GM21619 (cell line): ENCODE measurements at regions not wholly inside any gene's neighbourhood (a gene's known extent, or its start where the extent isn't known, plus 50 kb on each side); places are given as distances from the start of the nearest gene placed in this dataset.

ENCODE experiments used
- ATAC-seq: cut with Tn5 transposase; IDR thresholded peaks from one replicate; pipeline ENCODE4 v1.9.1; 2021; ENCODE audit not compliant: unreplicated experiment

DNA sequence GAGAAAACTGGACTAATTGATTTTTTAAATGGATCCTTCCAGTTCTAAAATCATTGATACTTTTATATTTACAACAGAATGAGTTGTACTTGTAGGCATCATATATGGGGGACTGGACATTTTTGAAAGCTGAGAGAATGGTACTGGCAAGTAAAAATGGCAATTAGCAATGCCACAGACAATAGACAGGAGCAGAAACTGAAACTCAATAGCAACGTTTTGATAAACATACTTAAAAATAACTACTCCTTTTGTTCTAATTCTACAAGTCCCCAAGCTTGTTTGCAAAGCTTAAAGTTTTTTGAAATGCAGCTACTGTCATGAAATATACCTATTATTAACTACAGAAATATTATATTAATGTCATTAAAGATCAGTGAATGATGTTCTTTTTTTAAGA lies 52.8 kb upstream of the FBXL7 start:
- ATAC-seq: no peak

DNA sequence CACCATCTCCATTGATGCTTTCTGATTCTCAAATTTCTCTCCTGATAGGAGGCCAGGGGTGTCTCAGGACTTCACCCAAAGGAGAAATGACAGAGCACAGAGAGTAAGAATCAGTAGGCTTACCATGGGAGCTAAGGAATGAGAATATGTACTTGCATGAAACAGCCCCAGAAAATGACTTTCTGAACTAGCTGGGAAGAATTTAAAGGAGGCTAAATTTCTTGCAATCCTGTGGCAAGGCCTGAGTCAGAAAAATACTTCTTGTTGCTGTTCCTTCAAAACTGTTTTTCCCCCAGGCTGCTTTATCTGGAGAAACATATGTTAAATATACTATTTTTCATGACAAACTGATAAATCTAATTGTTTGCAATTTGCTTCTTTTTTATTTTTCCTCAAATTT lies 53.4 kb upstream of the FBXL7 start:
- no peak for ATAC-seq

DNA sequence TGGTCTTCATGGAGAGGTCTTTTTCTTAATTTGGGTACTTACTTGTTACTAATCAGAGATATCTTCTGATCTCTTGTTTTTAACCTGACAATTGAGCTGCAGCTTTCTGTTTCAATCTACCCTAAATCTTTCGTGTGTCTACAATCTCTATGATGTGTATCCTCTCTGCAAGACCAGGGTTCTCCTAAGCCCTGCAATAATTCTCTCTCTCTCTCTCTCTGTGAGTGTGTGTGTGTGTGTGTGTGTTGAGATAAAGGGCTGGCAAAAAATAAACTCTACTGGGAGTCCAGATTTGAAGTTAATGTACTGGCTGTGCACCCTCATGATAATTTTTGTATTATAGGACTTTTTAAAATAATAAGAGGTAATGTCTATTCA lies 57.8 kb upstream of the FBXL7 start:
- no peak for ATAC-seq

DNA sequence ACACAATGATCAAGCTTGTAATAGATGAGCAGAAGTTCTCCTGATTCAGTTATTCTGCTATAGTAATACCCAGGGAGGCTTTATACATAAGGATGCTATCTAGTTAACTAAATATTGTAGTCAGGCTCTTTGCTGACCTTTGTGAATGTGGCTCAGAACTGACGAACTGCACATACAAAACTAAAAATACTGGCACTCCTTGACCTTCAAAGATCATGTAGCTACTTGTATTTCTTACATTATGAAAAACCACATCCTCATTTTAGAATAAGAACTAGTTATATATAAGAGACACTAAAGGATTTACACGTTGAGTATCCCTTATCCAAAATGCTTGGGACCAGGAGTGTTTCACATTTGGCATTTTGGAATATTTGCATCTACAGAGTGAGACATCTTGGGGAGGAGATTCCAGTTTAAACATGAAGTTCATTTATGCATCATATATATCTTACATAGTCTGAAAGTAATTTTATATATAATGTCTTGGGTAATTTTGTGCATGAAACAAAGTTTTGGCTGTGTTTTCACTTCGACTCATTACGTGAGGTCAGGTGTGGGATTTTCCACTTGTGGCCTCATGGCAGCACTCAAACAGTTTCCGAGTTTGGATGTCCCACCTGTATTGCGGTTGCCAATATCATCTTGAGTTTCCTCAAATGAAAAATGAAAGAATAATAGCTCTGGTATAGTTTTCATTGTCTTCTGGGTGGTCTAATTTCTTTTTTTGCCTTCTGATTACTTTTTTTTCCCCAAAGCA lies 58.4 kb upstream of the FBXL7 start:
- ATAC-seq: no peak

DNA sequence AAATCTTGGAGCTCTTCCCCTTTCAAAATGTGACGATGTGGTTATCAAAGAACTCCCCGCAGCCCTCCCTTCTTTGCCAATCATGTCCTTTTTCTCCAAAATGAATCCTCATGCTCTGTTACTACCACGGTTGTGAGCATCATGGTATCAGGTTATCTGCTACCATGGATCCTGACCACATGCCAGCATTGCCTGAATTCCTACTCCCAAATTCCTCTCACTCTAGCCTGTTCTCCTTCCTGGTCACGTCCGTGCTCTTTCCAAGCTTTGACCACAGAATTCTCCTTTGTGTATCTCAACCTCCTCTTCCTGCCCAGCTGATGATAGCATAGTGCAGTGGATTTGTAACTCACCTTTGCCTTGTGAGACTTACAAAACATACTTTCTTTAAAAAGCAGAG lies 59.5 kb upstream of the FBXL7 start:
- no peak for ATAC-seq

DNA sequence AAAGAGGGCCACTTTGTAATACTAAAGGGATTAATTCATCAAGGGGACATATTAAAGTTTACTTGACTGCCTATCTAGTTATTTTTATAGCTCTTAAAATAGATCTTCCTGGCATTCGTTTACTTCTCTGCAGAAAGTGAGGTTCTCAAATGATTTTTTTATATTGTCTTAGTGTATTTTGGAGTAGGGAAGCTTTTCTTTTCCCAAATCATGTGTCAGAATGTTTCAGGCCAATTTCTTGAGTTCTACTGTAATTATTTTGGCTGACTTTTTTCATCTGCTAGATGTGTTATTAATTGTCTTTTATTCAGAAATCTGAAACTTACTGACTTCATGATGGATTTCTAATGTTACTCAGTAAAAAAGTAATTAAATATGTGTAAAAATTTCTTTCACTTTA lies 60.2 kb upstream of the FBXL7 start:
- no peak for ATAC-seq

DNA sequence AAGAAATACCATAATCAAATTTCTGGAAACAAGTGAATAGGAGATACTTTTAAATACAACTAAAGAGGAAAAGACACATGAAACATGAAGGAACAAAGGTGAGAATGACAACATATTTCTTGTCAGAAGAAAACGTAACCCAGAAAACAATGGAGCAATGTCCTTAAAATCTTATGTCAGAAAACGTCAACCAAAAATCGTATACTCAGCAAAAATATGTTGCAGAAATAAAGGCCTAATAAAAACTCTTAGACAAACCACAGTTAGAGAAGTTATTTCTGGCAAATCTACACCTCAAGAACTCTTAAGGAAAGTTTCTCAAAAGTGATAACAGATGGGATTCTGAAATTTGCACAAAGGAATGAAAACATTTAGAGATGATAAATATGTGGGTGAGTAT lies 66.3 kb upstream of the FBXL7 start:
- no peak for ATAC-seq

DNA sequence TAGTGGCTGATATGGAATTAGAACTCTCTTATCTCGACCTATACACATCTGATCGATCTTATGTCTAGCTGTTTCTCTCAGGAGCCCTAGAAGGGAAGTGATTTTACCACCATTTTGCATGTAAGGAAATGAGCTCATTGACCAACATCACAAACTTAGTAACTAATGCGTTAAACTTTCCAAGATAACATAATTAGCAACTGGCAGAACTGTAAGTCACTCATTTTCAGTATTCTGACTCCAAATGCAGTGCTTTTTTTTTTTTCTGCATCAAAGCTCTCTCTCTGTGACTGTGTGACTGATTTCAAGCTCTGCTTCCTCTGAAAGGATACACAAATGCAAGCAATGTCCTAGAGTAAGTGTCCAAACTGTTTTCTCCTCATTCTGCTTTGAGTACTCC lies 68.1 kb upstream of the FBXL7 start:
- ATAC-seq: no peak

DNA sequence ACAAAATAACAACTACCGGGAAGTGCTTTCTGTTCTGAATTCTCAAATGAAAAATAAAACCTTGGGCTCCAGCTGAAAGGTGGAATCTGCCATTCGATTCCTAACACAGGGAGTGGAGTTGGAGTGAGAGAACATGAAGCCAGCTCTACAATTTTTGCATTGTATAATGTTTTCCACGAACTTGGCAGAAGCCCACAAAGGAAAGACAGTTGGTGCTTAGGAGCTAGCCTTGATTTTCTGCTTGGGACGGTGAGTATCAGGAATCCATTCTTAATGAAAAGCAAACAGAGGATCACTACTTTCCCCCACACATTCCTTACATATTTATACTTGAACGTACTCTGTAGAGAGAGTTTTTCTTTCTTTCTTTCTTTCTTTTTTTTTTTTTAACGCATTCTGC lies 74.2 kb upstream of the FBXL7 start:
- ATAC-seq: no peak

DNA sequence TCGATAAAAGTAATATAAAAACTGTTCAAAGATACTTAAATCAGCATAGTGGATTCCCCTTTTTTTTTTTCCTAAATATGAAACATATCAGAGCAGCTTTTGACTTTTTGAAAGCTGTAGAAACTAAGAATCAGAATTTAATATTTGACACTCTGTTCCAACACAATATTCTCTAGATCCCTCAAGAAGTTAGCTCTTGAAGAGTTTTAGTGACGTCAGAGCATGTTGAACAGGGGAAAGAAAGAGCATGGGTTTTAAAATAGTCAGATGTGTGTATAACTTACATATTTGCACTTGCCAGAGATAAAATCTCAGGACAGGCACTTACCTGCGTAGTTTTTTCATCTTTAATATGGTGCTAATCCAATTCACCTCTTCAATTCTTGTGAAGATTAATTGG lies 75.2 kb upstream of the FBXL7 start:
- ATAC-seq: no peak

DNA sequence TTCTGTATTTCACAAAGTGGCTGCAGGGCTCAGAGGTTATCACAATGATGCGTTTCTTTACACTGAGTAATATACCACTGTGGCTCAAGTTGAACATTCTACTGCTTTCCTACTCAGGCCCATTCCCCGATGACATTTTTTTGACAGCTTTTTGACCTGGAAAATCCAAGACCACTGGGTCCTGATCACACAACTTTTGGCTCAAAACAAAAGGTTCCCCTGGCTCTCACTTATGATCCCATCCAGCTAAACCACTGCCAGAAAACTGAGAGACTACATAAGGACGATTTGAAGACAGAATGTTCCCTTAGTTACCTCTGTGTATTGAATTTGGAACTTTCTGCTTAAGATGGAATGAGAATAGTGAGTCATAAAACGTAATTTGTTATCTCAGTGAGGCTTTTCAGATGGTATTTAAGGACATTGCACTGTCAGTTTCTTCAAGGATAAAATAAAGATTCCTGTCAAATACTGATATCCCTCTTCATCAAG lies 78.0 kb upstream of the FBXL7 start:
- no peak for ATAC-seq

DNA sequence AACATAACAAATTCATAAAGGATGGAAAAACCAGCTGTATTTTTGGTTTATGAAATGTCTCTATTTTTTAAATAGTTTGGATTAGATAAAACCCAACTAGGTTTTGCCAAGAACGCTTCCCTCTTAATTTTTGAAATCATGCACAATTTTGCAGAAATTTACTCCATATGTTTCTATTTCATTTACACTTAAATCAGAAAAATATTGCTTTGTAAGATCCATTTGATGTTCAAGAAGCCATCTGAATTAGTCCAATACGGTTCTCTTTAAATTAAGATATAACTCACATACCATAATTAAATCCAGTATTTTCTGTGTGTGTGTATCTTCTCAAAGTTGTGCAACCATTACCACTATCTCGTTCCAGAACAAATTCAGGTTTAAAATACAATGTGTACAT lies 78.6 kb upstream of the FBXL7 start:
- ATAC-seq: no peak

DNA sequence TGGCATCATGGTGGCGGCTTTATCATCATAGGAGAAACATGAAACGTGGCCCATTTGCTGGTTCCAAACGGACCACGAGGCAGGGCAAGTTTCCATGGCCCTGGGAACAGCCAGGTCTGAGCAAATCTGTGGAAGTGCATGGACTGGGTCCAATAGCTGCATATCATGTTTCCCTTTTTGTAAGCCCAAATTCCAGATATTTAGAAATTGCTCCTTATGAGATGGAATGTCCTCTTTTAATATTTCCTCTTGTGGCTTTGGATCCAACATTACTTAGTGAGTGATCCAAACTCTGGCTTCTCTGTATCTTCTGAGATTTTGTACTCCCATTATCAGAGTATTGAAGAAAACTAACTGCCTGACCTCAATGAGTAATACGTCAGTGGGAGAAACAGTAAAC lies 79.8 kb upstream of the FBXL7 start:
- ATAC-seq: no peak

DNA sequence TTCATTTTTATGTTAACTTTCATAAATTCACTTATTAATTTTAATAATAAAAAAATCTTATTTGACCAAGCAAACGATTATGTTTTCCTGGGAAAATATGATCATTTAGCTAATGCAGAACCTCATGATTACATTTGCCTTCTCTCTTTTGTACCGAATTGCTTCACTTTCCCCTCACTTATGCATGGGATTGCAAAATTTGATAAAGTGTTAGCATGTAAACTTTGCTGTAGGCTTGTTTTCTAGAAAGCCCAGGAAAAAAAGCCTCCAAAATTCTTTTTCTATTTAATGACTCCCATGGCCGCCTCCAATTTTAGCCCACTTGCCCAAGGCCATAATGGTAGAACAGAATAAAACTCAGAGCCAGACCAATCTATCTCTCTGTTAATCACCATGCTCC lies 82.8 kb upstream of the FBXL7 start:
- ATAC-seq: no peak

DNA sequence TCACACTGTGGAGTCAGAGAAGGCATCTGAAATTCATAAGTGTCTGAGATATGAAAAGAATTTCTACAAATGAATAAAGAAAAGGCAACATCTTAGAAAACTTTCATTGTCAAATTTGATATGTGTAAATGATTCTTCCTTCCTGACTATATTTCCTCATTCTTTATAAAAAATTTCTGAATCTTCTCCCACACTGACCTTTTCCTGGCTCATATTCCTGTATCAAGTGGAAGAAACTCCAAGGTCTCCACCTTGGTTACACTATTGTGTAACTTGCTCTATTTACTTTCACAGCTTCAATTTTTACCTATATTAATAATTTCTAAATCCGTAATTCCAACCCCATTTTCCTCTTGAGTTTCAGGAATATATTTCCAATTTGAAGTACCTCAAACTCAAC lies 93.5 kb upstream of the FBXL7 start:
- ATAC-seq: no peak

DNA sequence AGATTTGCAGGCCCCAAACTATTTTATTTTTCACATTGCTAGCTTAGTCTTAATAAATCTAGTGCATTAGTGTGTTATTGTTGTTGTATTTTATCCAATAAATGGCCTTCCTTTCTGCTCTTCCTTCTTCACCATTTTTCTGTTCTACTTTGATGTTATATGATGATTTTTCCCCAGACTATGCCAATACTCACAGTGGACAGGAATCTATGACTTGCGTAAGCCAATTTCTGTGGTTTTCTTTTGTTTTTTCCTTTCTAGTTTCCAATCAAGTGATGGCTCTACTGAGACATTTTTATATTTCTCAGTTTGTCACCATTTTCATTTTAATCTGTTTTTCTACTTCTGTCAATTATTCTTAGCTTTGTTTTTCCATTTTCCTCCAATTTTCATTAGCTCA lies 106.8 kb upstream of the FBXL7 start:
- ATAC-seq: no peak

DNA sequence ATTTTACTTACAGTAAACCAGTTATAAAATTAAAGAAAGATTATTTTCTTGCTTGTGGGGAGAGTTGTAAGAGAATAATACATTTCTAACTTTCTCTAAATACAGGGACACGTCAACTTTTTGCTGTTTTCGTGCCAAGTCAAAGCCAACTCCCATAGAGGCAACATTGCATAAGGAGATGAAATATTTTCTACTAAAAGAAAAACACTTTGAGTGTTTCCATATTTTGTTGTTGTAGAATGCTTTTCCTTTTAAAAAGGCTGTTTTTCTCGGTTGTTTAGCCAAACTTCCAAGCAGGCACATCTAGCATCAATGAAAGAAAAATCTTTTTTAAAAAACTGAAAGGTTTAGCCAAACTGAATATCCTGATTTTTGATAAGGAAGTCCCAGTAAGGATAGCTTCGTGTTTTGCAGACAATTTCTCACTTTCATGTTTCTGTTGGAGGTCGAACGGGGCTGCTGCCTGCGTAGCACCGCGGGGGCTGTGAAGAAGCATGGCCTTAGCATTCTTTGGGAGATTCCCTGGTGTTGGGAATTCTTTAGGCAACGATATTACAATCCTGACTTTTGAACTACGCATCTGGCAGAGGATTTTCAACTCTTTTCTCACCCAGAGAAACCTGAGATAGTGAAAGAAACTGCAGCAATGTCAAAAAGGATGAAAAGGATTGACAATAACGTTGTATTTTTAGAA lies 108.1 kb upstream of the FBXL7 start:
- no peak for ATAC-seq

DNA sequence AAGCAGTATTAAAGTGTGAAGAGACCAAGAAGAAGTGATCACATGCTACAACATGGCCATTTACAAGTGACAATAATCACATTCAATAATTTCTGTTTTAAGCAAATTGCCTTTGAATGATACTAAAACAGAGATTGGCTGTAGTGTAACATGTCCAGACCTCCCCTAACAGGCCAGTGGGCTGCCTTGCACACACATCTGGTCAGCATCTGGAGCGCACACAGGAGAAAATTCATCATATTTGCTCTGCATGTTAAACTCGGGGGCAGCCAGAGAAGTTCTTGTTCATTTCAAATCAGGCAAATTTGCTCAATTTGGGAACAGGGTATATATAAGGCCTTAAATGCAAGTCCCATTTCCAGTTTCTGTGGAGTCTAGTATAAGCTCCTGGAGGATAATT lies 111.1 kb upstream of the FBXL7 start:
- no peak for ATAC-seq

DNA sequence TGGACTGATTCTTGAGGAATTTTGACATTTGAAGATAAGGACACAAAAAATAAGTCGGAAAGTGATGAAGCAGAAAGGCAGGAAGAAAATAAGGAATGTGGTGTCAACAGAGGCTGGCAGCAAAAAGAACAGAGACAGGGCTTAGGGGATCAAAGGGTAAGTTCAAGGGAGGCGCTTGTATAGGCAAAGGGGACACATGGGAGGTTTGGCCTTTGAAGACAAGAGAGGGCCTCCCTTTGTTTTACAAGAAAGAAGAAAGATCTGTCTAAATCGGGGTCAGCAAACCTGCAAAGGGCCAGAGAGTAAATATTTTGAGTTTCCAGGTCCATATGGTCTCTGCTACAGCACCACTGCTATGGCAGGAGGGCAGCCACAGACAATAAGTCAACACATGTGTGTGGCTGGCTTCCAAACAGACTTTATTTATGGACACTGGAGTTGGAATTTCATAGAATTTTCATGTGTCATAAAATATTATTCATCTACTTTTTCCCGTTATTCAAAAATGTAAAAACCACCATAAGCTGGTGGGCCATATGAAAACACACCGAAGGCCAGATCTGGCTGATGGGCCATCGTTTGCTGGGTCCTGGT lies 112.0 kb upstream of the FBXL7 start:
- no peak for ATAC-seq

DNA sequence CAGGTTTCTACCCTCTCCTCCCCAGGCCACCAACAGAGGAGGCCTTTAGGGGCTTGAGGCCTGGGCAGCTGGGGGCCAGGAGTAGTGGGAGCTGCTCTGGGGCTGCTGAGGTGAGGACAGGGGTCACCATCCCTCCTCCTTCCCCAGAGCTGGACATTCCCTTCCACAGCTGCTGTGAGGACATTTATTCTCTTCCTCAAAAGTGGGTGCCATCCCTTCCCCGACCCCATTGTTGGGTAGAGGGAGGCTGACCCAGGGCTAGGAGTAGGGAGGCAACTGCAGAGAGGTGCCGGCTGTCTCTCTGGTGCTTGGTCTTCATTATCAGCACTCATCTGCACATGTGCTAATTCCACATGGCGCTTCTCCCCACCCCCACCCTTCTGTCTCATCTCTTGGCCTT lies 113.9 kb upstream of the FBXL7 start:
- ATAC-seq: no peak

DNA sequence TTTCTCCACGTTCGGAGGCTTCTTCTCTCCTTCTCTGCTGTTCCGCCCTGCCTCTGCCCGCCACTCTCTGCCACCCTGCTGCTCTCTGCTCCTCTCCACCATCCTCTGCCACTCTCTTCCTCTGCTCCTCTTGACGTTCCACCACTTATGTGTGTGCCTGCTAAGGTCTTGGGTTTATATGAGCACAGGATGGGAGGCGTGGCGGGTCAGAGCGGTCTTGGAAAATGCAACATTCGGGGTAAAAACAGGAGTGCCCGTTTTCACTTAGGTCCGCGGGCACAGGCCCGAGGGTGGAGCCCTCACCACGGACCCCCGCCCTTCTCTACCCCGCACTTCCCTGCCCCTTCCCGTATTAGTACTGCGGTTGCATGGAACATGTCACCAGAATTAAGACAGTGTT lies 114.4 kb upstream of the FBXL7 start:
- ATAC-seq: no peak

DNA sequence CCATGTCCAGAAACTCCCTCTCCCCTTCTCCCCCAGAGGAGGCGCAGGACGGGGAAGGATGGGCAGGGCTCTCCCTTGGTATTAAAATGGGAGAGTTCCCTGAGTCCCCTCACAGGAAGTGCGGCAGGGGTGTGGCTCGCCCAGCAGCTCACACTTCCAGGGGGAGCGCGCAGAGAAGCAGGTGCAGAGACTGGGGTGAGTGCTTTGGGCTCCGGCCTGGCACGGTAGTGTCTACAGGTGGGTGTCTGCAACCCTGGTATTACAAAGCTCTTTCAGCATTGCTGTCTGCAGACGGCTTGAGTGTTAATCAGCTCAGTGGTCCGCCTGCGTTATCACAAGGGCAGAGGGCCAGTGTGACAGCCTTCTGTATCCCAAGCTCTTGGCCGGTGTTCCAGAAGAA lies 114.9 kb upstream of the FBXL7 start:
- no peak for ATAC-seq
